ENCODE measurements at regions not wholly inside any gene's neighbourhood (a gene's known extent, or its start where the extent isn't known, plus 50 kb on each side); places are given as distances from the start of the nearest gene placed in this dataset.

DNA sequence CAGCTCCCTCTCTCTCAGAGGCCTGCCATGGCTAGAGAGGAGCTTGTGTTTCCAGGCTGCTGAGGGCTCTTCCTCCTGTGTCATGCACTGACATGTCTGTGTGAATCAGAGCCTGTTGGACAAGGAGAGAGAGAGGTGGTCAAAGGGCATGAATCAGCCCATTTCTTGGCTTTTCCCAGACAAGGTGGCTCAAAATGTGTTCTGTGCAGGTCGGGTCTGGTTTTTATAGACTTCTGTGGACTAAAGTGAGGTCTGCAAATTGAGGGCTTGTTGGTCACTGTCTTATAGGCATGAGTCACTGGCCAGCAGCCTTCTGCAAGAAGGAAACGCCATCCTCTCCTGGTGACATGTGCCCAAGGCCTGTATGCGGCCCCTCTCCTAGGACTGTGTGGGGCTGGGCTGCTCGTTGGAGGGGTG, 97.9 kb downstream of the FOXL1 start:
- TF ChIP-seq POLR2AphosphoS5 (IDR thresholded peaks at IDR 0.05; ENCODE audit: low read depth, low read length) (no peak), TAF1 (IDR thresholded peaks at IDR 0.05; ENCODE audit: borderline replicate concordance, insufficient read depth, low read length) (no peak)
